PFSK-1 (cell line): ENCODE measurements at regions not wholly inside any gene's neighbourhood (a gene's known extent, or its start where the extent isn't known, plus 50 kb on each side); places are given as distances from the start of the nearest gene placed in this dataset.

Experiments used
- FOXP2 ChIP-seq: optimal IDR thresholded peaks from 2 replicates; pipeline ENCODE3; 2011; ENCODE audit warnings: borderline replicate concordance, control low read depth, inconsistent platforms; ENCODE audit not compliant: insufficient read depth; ENCODE audit errors: extremely low read length, extremely low read depth
- POLR2AphosphoS5 ChIP-seq: IDR thresholded peaks from 2 replicates; pipeline ENCODE4 v1.6.1; 2012; ENCODE audit warnings: low read depth, mild to moderate bottlenecking, control low read depth, low read length, moderate library complexity
- SIN3A ChIP-seq: IDR thresholded peaks from 2 replicates; pipeline ENCODE4 v1.6.1; 2012; ENCODE audit warnings: mild to moderate bottlenecking, low read length, moderate library complexity, borderline replicate concordance; ENCODE audit not compliant: insufficient read depth
- TAF1 ChIP-seq: IDR thresholded peaks from 2 replicates; pipeline ENCODE4 v1.6.1; 2012; ENCODE audit warnings: low read length, control low read depth, borderline replicate concordance; ENCODE audit not compliant: insufficient read depth
- TF ChIP-seq, protein P1 (sequence below), 2 experiments: IDR thresholded peaks; 2 replicates each; pipeline versions ENCODE4 v1.6.1 to v1.8.0; 2011 to 2012; ENCODE audit warnings: low read depth in 2 of 2, low read length in 2 of 2, control low read depth in 1 of 2, inconsistent platforms in 1 of 2, mild to moderate bottlenecking in 1 of 2, moderate library complexity in 1 of 2; ENCODE audit not compliant: insufficient read depth in 1 of 2

GRCh38 chr21:43304621-43305335 is 122.2 kb downstream of the SIK1 start:
- TF ChIP-seq SIN3A = no peak
- TF ChIP-seq TAF1 = no peak

- TF ChIP-seq, protein P1, sequence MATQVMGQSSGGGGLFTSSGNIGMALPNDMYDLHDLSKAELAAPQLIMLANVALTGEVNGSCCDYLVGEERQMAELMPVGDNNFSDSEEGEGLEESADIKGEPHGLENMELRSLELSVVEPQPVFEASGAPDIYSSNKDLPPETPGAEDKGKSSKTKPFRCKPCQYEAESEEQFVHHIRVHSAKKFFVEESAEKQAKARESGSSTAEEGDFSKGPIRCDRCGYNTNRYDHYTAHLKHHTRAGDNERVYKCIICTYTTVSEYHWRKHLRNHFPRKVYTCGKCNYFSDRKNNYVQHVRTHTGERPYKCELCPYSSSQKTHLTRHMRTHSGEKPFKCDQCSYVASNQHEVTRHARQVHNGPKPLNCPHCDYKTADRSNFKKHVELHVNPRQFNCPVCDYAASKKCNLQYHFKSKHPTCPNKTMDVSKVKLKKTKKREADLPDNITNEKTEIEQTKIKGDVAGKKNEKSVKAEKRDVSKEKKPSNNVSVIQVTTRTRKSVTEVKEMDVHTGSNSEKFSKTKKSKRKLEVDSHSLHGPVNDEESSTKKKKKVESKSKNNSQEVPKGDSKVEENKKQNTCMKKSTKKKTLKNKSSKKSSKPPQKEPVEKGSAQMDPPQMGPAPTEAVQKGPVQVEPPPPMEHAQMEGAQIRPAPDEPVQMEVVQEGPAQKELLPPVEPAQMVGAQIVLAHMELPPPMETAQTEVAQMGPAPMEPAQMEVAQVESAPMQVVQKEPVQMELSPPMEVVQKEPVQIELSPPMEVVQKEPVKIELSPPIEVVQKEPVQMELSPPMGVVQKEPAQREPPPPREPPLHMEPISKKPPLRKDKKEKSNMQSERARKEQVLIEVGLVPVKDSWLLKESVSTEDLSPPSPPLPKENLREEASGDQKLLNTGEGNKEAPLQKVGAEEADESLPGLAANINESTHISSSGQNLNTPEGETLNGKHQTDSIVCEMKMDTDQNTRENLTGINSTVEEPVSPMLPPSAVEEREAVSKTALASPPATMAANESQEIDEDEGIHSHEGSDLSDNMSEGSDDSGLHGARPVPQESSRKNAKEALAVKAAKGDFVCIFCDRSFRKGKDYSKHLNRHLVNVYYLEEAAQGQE (IDR thresholded peaks at IDR 0.05; ENCODE audit: insufficient read depth in 1 of 2, low read depth in 2 of 2, low read length in 2 of 2) = no peak
- TF ChIP-seq TAF1 = no peak
- TF ChIP-seq SIN3A = no peak
- TF ChIP-seq FOXP2 = no peak
- no peak for TF ChIP-seq POLR2AphosphoS5
Observed at GRCh38 chr21:43304206-43304605, 122.7 kb downstream of the SIK1 start.

- TF ChIP-seq FOXP2 = no peak
- TF ChIP-seq, protein P1 (IDR thresholded peaks at IDR 0.05; ENCODE audit: insufficient read depth in 1 of 2, low read depth in 2 of 2, low read length in 2 of 2) = no peak
- no peak for TF ChIP-seq POLR2AphosphoS5
- no peak for TF ChIP-seq SIN3A
- TF ChIP-seq TAF1 = no peak
Observed at GRCh38 chr21:43303275-43304178, 123.4 kb downstream of the SIK1 start.

DNA sequence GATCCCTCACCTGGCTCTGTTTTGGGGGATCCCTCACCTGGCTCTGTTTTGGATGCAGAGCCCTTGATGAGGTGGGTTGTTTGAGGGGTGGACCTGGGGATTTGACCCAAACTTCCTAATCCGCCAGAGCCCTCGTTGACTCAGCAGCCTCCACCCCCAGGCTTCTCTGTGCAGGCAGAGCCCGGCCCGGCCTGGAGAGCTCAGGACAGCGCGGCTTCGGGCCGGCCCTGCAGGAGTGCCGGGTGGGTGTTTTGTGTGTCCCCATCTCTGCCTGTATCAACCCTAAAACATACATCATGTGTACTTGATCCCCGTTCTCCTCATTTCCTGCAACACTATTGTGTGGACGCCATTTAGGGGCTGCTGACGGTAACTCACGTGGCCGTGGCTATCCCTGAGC is 124.2 kb downstream of the SIK1 start:
- TF ChIP-seq, protein P1 (IDR thresholded peaks at IDR 0.05; ENCODE audit: insufficient read depth in 1 of 2, low read depth in 2 of 2, low read length in 2 of 2) = no peak
- TF ChIP-seq FOXP2 (no peak), SIN3A (no peak), TAF1 (no peak), POLR2AphosphoS5 (no peak)

GRCh38 chr21:43302062-43302700 is 124.8 kb downstream of the SIK1 start:
- TF ChIP-seq, protein P1 (IDR thresholded peaks at IDR 0.05; ENCODE audit: insufficient read depth in 1 of 2, low read depth in 2 of 2, low read length in 2 of 2) = no peak
- TF ChIP-seq FOXP2 (no peak), TAF1 (no peak), POLR2AphosphoS5 (no peak), SIN3A (no peak)
